Fibroblast of skin of abdomen (primary cell): ENCODE measurements at regions not wholly inside any gene's neighbourhood (a gene's known extent, or its start where the extent isn't known, plus 50 kb on each side); places are given as distances from the start of the nearest gene placed in this dataset.
"Not testable (repeated sequence)": the region's sequence is repeated elsewhere in the genome, so short reads cannot be mapped to it uniquely, and the experiment has no call there.

Experiments
- DNase-seq: peaks from one replicate; pipeline ENCODE4 v3.0.0-alpha.2; 2013

DNA sequence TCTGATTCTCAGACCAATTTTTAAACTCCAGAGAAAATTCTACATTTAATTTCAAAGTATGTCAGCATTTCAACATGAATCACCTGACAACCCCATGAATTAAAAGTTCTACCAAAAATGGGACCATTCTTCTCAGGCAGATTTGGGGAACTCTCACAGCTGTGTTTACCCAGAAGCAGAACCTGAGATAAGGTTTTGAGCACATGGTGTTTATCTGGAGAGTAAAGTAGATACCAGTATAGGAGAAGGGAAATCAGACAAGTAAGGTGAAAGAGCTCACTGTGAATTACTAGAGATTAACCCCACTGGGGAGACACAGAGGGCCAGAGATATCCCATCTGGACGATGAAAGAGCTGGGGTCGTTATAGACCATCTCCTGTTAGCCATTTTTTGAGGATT, 729.1 kb downstream of the DNAH5 start:
- no peak for DNase-seq

DNA sequence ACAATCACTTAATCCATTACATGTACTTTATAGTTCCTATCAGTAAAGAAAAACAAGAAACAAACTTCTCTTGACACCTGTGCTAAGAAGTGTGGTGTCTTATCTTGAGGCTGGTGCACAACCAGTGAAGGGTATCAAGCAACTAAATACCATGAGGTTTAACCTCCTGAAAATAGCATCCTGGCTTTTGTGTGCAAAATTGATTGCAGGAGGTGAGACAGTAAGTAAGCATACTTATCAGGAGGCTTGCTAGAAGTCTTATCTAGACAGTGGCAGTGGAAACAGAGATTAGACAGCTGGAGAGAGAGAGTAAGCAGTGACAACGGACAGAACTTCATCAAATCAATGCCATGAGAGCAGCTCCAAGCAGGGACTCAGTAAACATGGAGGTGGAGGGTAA, 730.3 kb downstream of the DNAH5 start:
- no peak for DNase-seq

DNA sequence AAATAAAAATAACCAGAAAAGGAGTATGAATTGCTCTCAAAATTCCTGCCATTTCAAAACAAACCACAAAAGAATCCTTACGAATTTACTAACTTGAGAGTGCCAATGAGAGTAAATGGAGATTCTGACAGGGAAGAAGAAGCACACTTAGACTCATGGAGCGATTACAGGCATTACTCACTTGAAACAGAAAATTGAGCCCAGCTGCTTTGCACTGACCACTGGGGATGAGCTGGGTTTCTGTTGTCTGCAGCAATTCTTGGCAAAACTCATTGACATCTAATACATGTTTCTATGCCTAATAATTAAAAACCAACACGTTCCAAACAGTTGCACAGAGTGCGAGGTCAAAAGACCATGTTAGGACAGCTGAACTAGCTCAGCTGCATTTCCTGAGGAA, 731.6 kb downstream of the DNAH5 start:
- DNase-seq, result no peak

DNA sequence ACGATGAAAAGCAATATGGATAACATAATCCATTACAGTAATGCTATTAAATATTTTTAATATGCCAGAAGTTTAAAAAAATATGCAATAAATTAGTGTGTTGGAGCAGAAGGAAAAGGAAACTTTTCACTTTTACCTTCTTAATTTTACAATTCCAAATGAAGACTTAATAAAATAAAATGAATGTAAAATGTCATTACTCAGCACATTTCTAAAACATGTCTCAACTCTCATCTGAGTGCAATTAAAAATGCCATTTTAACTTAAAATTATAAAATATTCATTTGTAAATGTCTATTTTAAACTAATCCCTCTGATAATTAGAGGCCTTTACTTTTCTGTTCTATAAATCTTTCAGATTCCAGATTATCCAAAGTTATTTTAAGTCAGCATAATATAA, 733.4 kb downstream of the DNAH5 start:
- DNase-seq, result no peak

DNA sequence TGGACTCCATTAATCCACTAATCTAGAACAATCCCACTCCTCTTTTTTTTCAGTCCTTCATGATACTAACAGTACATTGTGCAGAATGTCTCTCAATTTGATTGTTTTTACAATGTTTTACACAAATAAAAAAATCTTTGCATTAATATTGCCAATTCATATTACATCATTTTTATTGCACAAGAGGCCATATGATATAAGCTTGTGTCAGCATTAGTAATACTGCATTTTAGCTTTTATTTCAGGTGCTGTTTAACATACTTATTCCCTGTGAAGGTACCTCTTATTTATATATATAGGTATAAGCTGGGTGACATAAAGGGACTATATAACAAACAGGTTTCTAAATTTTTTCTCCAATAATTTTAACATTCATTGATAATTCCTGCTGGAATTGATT, 737.4 kb downstream of the DNAH5 start:
- DNase-seq, result no peak

DNA sequence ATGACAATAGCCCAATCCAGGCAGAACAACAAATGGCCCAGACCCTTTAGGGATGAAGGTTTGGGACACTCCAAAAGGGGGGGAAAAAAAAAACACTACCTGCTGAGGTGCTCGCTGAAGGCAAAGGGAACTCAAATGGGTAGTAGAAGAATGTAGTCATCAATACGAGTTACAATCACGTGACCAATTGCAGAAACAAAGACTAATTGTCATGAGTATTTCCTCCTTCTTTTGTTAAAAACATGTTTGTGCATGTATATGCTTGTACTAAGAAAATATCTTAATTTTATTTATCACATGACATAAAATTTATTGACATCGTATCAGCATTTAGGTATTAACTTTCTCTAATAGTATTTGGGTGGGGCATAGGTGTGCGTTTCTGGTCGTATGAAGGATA, 743.5 kb downstream of the DNAH5 start:
- DNase-seq, result no peak

DNA sequence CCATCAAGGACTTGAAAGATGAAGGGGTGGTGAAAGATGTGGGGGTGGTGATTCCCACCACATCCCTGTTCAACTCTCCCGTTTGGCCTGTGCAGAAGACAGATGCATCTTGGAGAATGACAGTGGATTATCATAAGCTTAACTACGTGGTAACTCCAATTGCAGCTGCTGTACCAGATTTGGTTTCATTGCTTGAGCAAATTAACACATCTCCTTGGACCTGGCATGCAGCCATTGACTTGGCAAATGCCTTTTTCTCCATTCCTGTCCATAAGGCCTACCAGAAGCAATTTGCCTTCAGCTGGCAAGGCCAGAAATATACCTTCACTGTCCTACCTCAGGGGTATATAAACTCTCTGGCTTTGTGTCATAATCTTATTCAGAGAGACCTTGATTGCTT, 746.3 kb downstream of the DNAH5 start:
- DNase-seq, result not testable (repeated sequence)

DNA sequence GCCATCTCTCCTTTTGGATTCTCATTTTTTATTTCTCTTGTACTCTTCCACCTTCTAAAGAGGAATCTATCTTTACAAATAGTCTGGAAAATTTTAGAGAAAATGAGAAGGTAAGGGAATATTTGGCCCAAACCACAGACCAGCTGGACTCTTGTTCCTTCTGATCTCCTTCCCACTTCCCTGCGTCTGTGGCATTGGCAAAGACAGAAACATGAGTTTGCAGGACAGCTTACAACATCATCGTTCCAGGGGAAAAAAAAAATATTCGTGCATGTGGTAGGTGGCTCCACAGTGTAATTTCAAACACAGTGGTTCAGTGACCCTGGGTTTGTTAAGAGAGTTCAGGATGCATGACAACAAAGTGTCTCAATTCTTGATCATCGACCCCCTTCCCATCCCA, 755.0 kb downstream of the DNAH5 start:
- no peak for DNase-seq

DNA sequence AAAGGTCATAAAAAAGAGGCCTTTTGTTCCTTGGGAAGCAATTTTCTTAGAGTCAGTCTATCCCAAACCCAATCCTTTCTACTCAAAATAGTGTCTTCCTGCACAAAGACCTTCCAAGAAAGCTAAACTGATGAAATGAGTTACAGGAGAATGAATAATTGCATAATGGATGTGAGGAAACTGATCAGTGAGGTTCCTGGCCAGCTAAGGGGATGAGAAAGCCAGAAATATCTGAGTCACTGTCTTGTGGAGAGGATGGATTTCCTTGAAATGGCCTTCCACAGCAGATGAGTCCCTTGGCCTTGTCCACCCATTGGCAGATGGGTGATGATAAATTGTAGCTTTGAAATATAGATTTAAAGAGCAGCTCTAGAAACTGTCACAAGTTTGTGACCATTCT, 756.1 kb downstream of the DNAH5 start:
- peak; percentile 1 for DNase-seq

DNA sequence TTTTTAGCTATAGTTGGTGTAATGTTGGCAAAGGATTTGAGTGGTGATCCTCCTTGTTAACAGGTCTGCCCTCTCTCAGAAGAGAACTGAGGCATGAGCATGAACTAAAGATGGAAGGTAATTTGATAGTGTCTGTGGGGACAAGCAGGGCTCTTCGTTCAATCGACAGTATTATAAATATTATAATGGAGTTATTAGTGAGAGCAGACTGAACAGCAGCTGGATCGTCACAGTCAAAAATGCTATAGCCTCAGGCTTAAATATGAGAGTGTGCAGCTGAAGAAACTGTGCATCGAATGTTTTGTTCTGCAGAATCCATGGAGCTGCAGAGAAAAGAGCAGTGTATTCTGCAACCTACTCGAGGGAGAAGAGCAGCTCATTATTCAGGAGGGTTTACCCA, 757.3 kb downstream of the DNAH5 start:
- DNase-seq, result no peak

DNA sequence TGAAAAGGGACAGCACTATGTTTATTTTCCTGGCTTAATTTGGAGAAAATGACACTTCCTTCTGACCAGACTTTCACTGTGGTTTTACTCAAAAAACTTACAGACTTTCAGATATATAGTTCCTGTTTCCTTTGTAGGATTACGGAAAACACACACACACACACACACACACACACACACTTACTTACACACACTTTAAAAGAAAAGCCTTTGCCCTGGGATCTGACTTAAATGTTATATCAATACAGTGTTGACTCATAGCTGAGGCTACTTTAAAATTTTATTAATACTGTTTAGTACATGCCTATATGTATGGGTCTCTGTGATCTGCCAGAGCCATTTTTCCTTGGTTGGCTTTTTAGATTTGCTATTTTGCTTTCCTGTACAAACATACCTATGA, 758.3 kb downstream of the DNAH5 start:
- DNase-seq, result no peak

DNA sequence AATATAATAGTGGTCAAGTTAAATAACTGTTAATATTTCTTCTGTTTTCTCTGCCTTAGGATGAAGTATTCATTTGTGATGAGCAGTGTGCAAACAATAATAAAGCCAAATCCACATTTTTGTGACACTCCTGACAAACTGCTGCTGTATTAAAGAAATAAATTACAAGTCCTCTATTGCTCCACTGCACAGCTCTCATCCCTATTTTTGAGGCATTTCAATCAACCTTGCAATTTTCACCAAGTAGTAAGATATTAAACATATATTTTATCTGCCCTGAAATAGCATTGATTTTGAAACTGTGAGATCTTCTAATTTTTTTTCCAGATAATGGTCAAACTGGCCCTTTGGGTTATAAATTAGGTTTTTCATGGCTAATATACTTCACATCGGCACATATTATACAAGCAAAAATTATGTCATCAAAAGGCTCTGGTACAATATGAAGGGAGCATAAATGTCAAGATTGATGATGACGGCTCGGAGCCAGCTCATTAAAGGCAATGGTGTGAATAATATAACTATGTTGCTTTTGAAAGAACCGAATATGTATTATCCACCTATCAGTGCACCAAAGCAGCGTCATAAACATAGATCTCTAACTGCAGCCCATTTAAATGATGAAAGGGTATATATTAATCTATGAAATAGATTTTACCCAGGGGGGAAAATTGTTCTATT, 764.9 kb downstream of the DNAH5 start:
- no peak for DNase-seq

DNA sequence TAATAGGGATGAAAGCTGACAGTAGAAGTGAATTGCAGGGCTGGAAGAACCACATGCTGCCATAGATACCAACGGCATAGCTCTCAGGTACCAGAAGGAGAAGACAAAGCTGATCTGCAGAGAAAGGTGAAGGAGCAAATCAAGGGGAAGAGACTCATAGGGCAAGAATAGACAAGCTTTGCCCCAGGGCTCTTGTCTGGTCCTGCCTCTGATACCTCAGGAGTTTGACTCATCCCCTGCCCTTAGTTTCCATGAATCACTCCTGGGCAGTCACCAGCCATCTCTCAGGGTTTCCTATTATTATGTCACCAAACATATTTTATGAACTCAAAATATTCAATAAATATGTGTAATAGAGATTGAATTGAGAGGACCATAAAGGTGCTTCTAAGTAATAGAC, 800.9 kb downstream of the DNAH5 start:
- DNase-seq, result no peak

DNA sequence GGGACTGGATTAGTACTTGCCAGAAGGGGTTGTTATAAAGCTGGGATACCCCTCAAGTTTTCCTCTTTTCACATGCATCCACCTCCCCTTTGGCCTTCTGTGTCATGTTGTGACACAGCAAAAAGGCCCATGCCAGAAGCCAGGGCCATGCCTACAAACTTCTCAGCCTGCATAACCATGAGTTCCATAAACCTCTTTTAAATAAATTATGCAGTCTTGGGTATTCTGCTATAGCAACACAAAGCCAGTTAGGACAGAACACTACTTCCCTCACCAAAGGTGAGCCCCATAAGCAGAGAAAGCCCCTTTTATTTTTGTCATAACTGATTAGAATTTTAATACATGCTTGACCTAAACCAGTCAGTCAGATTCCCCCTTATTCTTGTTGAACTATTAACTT, 801.3 kb downstream of the DNAH5 start:
- DNase-seq, result no peak

DNA sequence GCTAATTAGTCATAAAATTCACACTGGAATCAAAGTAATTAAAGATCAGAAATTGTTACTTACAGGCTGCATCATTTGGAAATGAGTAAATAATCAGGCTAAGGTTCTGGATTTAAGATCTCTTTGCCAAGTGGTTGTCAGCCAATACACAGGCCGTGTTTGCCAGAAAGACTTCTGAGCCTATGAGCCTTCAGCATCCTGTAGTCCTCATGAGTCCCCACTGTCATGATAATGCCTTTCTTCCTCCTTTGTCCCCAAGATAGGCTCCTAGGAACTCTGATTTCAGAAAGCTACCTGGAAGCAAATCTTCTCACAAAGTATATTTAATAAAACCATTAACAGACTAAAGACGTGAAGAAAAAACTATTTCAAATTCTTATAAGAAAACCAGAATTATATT, 810.5 kb downstream of the DNAH5 start:
- DNase-seq, result no peak

DNA sequence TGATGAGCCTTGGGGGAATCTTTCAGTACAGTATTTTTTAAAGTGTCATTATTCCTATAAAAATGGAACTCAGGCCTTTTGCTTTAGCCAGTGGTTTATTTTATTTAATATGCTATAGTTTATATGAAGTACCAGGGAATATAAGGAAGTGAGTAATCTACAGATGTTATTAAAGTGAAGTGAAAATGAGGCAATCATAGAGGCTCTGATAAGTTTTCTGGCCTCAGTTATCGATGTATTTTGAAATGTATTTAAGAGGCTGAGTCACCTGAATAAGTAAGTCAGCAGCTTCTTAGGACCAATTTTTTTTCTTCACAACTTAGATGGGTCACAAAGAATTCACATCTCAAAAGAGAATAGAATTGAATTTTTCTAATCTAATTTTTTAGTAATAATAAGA, 829.0 kb downstream of the DNAH5 start:
- no peak for DNase-seq

DNA sequence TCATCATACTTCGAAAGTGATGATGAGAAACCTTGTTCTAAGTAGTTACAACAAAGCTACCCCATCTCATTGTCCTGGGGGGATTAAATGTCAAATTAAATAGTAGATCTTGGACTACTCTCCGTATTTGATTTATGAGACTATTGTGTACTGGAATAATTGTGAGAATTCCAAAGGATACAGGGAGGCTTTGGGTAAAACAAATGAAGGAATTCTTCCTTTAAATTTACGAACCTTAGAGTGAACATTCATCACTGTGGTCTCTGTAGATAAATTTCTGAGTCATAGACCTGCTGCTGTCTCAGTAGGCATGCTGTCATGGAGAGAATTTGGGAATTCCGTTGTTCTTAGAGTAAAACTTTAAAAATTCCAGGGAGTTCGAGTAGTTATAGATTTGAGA, 836.2 kb downstream of the DNAH5 start:
- peak; percentile 0 for DNase-seq

DNA sequence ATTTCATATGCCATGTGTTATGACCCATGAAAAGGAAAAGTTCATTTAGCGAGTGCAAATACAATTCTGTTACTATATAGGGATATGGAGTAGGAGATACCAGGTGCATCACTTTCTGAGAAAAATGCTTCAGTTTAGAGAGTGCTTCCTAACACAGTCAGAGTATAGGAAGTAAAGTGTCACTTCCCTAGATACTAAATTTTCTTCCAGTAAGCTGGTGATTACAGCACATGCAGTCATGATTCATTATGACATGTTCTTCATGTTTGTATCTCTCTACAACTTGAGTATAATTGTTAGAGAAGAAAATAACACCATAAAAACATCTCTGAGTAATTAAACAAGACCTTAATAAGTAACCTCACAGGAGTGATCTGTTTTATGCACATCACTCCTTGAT, 837.0 kb downstream of the DNAH5 start:
- no peak for DNase-seq

DNA sequence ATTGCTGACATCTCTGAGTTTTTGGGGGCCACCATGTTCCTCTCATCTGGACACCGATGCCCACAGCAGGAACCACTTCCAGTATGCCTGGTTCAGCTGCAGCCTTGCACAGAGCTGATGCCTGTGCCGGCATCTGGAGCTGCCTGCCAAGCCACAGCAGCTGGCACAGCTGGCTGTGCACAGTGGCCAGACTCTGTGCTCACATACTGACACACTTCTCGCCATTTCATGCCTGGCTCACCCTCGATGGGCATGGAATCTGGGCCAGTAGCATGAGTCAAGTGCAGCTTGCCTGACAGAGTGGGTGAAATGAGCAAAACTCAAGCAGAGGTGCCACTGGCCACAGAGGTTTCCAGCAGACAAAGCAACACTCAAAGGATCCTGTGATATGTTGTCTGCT, 863.4 kb downstream of the DNAH5 start:
- no peak for DNase-seq

DNA sequence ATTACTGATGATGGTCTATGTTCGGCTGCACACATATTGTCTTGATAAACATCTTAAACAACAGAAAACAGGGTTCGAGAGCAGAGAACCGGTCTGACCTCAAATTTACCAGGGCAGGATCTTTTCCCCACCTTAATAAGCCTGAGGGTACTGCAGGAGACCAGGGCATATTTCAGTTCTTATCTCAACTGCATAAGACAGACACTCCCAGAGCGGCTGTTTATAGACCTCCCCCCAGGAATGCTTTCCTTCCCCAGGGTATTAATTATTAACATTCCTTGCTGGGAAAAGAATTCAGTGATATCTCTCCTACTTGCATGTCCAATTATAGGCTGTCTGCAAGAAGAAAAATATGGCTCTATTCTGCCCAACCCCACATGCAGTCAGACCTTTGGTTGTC, 871.6 kb downstream of the DNAH5 start:
- DNase-seq, result not testable (repeated sequence)

DNA sequence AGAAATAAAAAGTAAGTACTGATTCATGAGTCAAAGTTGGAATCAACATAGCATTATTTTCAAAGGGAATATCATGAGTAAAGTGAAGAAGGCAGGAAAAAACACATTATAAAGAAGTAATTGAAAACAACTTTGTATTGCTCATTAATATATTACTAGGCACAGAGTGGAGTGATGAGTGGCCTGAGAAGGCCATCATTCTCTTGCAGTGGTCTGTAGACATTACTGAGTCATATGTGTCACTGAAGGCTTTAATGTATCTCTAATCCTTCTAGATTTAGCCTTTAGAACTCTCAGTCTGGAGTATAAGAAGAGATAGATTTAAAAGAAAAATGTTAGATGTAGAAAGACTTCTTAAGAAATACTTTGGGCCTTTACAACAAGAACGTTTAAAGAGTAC, 881.4 kb downstream of the DNAH5 start:
- no peak for DNase-seq

DNA sequence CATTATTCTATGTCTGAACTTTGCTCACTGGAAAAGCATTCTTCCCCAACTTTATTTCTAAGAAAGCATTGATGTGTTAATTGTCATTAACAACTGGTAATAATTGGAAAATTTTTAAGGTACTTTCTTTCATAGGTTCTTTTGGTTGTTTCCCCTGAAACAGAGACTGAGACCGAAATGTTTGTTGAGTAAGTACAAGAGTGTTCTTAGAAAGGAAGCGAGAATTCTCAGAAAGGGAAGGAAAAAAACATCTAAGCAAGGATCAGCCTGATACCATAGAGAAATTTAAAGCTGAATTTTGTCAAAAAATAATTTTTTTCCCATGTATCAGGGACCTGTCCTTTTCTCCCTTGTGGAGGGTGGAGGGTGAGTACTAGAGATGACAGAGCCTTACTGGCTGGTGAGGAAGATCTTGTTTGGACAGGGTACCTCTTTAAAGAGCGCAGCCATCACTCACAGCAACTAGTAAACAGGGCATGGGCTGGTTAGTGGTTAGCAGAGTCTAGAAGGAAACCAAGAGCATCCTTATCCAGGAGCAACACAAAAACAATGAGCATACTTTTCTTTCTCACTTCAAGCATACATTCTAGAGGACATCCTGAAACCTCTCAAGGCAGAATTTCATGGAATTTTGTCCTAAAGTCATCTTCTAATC, 898.5 kb downstream of the DNAH5 start:
- DNase-seq, result no peak

DNA sequence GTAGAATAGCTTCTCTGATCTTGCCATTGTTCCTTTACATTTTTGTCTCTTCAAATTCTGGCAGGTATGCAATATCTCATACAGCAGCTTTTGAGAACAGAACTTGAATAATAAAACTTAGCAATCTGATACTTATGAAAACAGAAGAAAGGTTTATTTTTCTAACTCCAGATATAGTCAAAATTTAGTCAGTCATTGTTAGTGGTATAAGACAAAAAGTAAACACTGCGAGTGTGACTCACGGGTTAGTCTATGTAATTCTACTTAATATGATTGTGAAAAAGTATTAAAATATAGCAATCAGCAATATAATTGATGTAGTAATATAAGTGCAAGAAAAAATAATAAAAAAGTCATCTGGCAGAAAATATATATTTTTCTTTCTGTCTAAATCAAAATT, 910.4 kb downstream of the DNAH5 start:
- no peak for DNase-seq

DNA sequence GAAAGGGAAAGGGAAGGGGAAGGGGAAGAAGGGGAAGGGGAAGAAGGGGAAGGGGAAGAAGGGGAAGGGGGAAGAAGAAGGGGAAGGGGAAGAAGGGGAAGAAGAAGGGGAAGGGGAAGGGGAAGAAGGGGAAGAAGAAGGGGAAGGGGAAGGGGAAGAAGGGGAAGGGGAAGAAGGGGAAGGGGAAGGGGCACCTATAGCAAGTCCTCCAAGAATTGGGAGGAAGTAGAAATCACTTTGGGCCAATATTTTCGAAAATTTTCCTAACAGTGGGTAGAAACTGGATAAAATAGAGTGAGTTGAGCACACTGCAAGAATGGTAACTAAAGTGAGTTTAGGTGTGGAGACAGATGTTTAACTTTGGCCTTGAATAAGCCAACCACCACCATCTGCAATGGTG, 915.3 kb downstream of the DNAH5 start:
- no peak for DNase-seq

DNA sequence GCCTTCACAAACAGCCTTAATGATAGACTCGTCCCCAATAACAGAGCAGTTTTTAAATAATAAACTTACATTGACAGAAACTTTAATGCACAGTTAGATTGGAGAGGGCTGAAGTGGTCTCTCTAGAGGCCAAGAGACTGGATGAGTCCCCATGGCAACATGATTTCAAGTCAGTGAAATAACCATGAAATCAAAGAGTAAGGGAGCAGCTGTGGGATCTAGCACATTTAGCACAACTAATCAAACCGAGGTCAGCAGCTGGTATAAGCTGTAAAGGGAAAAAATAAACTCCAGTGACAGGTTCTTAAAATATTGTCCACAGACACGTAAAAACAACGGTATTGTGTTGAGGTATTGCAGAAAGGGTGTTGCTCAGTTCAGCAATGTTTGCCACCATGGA, 916.6 kb downstream of the DNAH5 start:
- DNase-seq, result no peak
